ENCODE measurements at regions not wholly inside any gene's neighbourhood (a gene's known extent, or its start where the extent isn't known, plus 50 kb on each side); places are given as distances from the start of the nearest gene placed in this dataset.

DNA sequence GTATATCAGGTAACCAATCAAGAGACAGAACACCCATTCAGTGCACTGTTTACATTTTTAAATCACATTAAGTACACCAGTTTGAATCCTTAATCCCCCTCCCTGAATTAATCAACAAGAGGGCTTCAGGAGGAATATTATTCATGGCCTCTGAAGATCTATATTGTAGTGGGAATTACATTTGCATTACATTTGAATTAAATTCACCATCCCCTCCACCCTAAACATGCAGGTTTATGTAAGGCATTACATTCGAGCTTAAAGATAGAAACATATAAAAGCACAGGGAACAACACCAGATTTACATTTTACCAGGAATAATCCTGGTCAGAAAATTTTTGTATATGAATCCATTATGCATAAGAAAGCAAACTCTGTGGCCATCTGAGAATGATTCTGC lies 197.8 kb upstream of the KITLG start:
- H3K4me1 ChIP-seq, result no peaks in the 10 kb centered on the region
- no peaks in the 10 kb centered on the region for H3K9me3 ChIP-seq
- ATAC-seq (no peak), DNase-seq (no peak)
- no peaks in the 10 kb centered on the region for H3K27me3 ChIP-seq
- H3K27ac ChIP-seq, result no peak overlapping the region
- H3K36me3 ChIP-seq, result no peaks in the 10 kb centered on the region
- TF ChIP-seq POLR2A (IDR thresholded peaks at IDR 0.05), result no peak
- TF ChIP-seq, protein P1, sequence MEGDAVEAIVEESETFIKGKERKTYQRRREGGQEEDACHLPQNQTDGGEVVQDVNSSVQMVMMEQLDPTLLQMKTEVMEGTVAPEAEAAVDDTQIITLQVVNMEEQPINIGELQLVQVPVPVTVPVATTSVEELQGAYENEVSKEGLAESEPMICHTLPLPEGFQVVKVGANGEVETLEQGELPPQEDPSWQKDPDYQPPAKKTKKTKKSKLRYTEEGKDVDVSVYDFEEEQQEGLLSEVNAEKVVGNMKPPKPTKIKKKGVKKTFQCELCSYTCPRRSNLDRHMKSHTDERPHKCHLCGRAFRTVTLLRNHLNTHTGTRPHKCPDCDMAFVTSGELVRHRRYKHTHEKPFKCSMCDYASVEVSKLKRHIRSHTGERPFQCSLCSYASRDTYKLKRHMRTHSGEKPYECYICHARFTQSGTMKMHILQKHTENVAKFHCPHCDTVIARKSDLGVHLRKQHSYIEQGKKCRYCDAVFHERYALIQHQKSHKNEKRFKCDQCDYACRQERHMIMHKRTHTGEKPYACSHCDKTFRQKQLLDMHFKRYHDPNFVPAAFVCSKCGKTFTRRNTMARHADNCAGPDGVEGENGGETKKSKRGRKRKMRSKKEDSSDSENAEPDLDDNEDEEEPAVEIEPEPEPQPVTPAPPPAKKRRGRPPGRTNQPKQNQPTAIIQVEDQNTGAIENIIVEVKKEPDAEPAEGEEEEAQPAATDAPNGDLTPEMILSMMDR (IDR thresholded peaks at IDR 0.05 in 4 of 5, conservative IDR thresholded peaks at IDR 0.05 in 1 of 5), result no peak
- H3K4me3 ChIP-seq, result no peak overlapping the region
- in situ Hi-C loops (cut with MboI; ENCODE audit: low sequenced_read_pairs in 4 of 4), result no loop called here
- intact Hi-C loops (cut with DNase I; ENCODE audit: low total_unique reads), result no loop called here

DNA sequence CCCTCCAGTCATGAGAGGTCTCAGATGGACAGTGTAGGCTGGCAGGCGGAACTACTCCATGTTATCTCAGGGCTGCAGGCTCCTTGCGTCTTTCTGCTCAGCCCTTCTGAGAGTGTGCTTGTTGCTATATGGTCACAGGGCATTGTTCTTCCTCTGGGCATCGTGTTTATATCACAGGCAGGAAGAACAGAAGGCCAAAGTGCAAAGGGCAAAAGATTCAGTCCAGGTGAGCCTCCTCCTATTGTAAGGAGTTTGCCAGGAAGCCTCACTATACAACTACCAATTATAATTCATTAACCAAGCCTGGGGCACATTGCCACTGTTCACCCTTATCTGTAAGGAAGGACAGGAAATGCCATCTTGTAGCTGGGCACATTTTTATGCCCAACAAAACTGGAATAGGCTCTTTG lies 195.5 kb upstream of the KITLG start:
- Histone ChIP-seq H3K4me1 (no peaks in the 10 kb centered on the region), H3K4me3 (no peak overlapping the region), H3K27me3 (no peaks in the 10 kb centered on the region), H3K36me3 (no peaks in the 10 kb centered on the region), H3K27ac (no peak overlapping the region), H3K9me3 (no peaks in the 10 kb centered on the region)
- no peak for ATAC-seq
- DNase-seq, result no peak
- TF ChIP-seq, protein P1 (IDR thresholded peaks at IDR 0.05 in 4 of 5, conservative IDR thresholded peaks at IDR 0.05 in 1 of 5), result no peak
- intact Hi-C loops (cut with DNase I; ENCODE audit: low total_unique reads) (no loop called here), in situ Hi-C loops (cut with MboI; ENCODE audit: low sequenced_read_pairs in 4 of 4) (no loop called here)

DNA sequence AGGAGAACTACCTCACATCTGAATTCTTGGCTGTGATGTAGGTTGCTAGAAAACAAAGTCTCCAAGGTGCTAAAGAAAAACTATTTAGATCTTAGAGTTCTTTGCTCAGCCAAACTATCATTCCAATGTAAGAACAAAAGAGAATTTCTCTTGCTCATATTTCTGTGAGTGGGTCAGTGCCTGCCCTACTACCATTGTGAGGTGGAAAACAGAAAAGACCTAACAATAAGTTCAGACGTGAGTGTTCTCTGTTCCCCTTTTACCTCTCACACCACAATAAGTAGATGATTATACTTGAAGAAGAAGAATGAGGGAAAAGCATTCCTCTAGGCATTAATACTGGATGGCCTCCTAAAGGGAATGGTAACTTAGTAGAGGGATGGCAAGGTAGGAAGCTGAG lies 187.4 kb upstream of the KITLG start:
- no peak for DNase-seq
- TF ChIP-seq, protein P1 (IDR thresholded peaks at IDR 0.05 in 4 of 5, conservative IDR thresholded peaks at IDR 0.05 in 1 of 5), result no peak
- no peak for TF ChIP-seq POLR2A (IDR thresholded peaks at IDR 0.05)
- Histone ChIP-seq H3K36me3 (no peaks in the 10 kb centered on the region), H3K27me3 (no peaks in the 10 kb centered on the region), H3K4me3 (no peak overlapping the region), H3K9me3 (no peaks in the 10 kb centered on the region), H3K27ac (no peak overlapping the region), H3K4me1 (no peaks in the 10 kb centered on the region)
- in situ Hi-C loops (cut with MboI; ENCODE audit: low sequenced_read_pairs in 4 of 4), result no loop called here
- ATAC-seq, result no peak
- intact Hi-C loops (cut with DNase I; ENCODE audit: low total_unique reads), result no loop called here

DNA sequence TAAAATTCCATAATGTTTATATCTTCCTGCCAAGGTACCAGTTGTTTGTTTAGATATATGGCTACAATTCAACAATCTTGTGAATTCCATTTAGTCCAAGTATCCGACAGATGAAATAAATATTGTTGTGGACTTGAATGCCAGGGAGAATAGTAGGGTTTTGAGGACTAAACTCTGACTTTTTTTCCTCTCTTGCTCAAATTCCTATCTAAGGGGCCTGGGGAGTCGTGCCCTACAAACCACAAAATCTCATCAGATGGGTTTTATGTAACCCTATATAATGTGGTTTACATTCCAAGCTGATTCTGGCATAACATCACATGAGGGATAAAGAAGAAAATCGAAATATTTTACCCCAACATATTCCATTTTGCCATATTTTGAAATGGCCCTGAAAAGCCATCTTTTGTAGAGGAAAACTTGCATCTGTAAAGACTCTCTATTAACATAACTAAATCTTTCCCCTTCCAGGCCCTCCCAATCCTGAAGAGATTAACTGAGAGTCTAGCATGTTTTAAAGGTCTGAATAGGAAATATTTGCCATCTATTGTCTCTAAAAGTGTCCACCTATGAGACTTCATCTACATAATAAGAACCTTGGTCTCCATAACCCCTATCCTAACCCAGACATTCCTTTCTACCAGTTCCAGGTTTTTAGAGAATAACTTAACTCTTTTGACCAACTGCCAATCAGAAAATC lies 184.7 kb upstream of the KITLG start:
- Histone ChIP-seq H3K4me3 (no peak overlapping the region), H3K36me3 (no peaks in the 10 kb centered on the region), H3K4me1 (no peaks in the 10 kb centered on the region), H3K27me3 (no peaks in the 10 kb centered on the region), H3K27ac (no peak overlapping the region), H3K9me3 (no peaks in the 10 kb centered on the region)
- DNase-seq (no peak), ATAC-seq (no peak)
- in situ Hi-C loops (cut with MboI; ENCODE audit: low sequenced_read_pairs in 4 of 4), result no loop called here
- no peak for TF ChIP-seq POLR2A (IDR thresholded peaks at IDR 0.05)
- TF ChIP-seq, protein P1 (IDR thresholded peaks at IDR 0.05 in 4 of 5, conservative IDR thresholded peaks at IDR 0.05 in 1 of 5), result no peak
- intact Hi-C loops (cut with DNase I; ENCODE audit: low total_unique reads), result no loop called here
